SJSA1 (cell line): ENCODE measurements at regions not wholly inside any gene's neighbourhood (a gene's known extent, or its start where the extent isn't known, plus 50 kb on each side); places are given as distances from the start of the nearest gene placed in this dataset.
"Not testable (repeated sequence)": the region's sequence is repeated elsewhere in the genome, so short reads cannot be mapped to it uniquely, and the experiment has no call there.

Experiments
- DNase-seq, 2 experiments: peaks; one replicate each; pipeline ENCODE4 v3.0.0-alpha.2; 2015 to 2020; ENCODE audit warnings: low spot score in 2 of 2, low read depth in 1 of 2
- H3K27ac ChIP-seq: fragments of 250-450 bp; sonication (Bioruptor Pico); 2 replicates; pipeline ENCODE4 v1.5.1; 2020; ENCODE audit warnings: mild to moderate bottlenecking, moderate library complexity
- H3K27me3 ChIP-seq: fragments of 250-450 bp; sonication (Bioruptor Pico); replicated peaks from 2 replicates; pipeline ENCODE4 v1.5.1; 2020; ENCODE audit warnings: mild to moderate bottlenecking, moderate library complexity
- H3K36me3 ChIP-seq: fragments of 250-450 bp; sonication (Bioruptor Pico); 2 replicates; pipeline ENCODE4 v1.5.1; 2020; ENCODE audit warnings: mild to moderate bottlenecking
- H3K4me1 ChIP-seq: fragments of 250-450 bp; sonication (Bioruptor Pico); replicated peaks from 2 replicates; pipeline ENCODE4 v1.6.1; 2021; ENCODE audit warnings: mild to moderate bottlenecking
- H3K4me3 ChIP-seq: fragments of 250-450 bp; sonication (Bioruptor Pico); 2 replicates; pipeline ENCODE4 v1.5.1; 2020; ENCODE audit warnings: mild to moderate bottlenecking
- H3K9me3 ChIP-seq: fragments of 250-450 bp; sonication (Bioruptor Pico); replicated peaks from 2 replicates; pipeline ENCODE4 v1.5.1; 2020; ENCODE audit warnings: mild to moderate bottlenecking

DNA sequence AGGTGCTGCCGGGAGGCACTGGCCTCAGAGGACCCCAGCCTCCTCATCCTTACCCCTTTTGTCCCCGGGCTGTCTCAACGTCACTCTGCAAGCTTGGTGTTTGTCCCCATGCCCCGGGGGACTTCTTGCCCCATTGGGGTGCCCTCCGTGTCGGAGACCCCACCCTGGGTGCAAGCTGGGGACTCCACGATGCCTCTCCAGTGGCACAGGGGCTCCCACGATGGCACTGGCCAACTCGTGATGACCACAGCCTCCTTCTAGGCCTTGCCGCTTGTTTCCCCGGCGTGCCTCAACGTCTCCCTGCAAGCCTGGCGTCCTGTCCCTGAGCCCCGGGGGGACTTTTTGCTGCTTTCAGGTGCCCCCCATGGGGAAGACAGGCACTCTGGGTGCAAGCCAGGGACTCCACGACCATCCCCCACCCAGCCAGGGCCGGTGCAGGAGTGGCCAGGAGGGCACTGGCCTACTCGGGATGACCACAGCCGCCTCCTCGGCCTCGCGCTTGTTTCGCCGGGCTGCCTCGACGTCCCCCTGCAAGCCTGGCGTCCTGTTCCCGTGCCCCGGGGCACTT is 237.0 kb downstream of the TUBA3C start:
- Histone ChIP-seq H3K27ac (no peak overlapping the region), H3K27me3 (no peaks in the 10 kb centered on the region), H3K4me3 (no peak overlapping the region), H3K9me3 (no peaks in the 10 kb centered on the region), H3K4me1 (no peaks in the 10 kb centered on the region), H3K36me3 (no peaks in the 10 kb centered on the region)
- DNase-seq, result no peak

DNA sequence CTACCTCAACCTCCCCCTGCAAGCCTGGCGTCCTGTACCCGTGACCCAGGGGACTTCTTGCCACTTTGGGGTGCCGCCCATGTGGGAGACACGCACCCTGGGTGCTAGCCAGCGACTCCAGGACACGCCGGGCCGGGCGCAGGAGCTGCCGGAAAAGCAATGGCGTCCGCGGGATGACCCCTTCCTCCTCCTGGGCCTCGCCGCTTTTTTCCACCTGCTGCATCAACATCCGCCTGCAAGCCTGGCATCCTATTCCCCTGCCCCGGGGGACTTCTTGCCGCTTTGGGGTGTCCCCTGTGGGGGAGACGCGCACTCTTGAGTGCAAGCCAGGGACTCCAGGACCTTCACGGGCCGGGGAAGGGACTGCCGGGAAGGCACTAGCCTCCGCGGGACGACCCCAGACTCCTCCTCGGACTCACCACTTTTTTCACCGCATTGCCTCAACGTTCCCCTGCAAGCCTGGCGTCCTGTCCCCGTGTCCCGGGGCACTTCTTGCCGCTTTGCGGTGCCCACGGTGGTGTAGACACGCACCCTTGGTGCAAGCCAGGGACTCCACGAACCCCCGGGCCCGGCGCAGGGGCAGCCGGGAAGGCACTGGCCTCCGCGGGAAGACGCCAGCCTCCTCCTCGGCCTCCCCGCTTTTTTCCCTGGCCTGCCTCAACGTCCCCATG is 237.8 kb downstream of the TUBA3C start:
- H3K27ac ChIP-seq, result no peak overlapping the region
- H3K4me3 ChIP-seq, result no peak overlapping the region
- H3K9me3 ChIP-seq, result no peaks in the 10 kb centered on the region
- peak in 1 of 2 experiments; percentile 30 for DNase-seq
- H3K36me3 ChIP-seq, result no peaks in the 10 kb centered on the region
- no peaks in the 10 kb centered on the region for H3K27me3 ChIP-seq
- no peaks in the 10 kb centered on the region for H3K4me1 ChIP-seq

- Histone ChIP-seq H3K27me3 (no peaks in the 10 kb centered on the region), H3K27ac (no peak overlapping the region), H3K4me1 (no peaks in the 10 kb centered on the region), H3K9me3 (no peaks in the 10 kb centered on the region), H3K36me3 (no peaks in the 10 kb centered on the region), H3K4me3 (no peak overlapping the region)
- DNase-seq, result peak in 1 of 2 experiments; percentile 22
Measured at GRCh38 chr13:18943273-18943672, 238.4 kb downstream of the TUBA3C start.

DNA sequence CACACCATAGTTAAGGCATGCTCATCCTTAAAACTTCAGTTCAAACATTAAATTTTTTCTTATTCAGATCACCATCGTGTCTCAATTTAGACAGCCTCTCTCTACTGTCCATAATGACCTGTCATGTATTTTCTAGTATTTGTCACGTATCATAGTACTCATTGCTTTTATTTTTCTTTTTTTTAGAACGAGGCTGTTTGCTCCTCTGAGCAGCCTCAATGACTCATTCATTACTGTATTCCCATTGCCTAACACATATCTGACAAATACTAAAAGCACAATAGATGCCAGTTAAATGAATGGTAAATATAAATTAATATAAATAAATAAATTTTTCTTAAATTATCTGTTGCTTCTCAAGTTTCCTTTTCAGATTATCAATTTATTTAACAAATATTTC is 245.5 kb downstream of the TUBA3C start:
- Histone ChIP-seq H3K4me1 (no peaks in the 10 kb centered on the region), H3K27ac (no peak overlapping the region), H3K36me3 (no peaks in the 10 kb centered on the region), H3K4me3 (no peak overlapping the region), H3K9me3 (no peaks in the 10 kb centered on the region), H3K27me3 (no peaks in the 10 kb centered on the region)
- DNase-seq, result no peak

DNA sequence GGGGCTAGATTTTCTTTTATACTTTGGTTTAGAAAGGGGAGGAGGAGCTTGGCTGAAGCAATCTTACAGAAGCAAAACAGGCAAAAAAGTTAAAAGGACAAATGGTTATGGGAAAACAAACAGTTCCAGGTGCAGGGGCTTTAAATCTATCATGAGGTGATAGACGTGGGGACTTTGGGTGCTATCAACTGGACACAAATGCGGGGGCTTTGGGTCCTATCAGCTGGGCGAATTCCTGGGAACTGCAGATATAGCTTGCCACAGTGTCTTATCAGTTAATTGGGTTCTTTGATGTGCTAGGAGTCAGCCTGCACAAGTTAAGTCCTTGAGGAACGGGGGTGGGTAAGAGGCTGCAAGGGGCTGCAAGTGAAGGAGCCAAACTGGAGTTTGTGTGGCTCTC is 260.6 kb downstream of the TUBA3C start:
- no peaks in the 10 kb centered on the region for H3K36me3 ChIP-seq
- H3K4me1 ChIP-seq, result no peaks in the 10 kb centered on the region
- H3K27ac ChIP-seq, result no peak overlapping the region
- H3K4me3 ChIP-seq, result no peak overlapping the region
- no peaks in the 10 kb centered on the region for H3K9me3 ChIP-seq
- no peak for DNase-seq
- no peaks in the 10 kb centered on the region for H3K27me3 ChIP-seq

- not testable (repeated sequence) for DNase-seq, H3K4me3 ChIP-seq, H3K27ac ChIP-seq, H3K4me1 ChIP-seq, H3K9me3 ChIP-seq, H3K36me3 ChIP-seq, H3K27me3 ChIP-seq
Measured at GRCh38 chr13:18905096-18905495, 276.5 kb downstream of the TUBA3C start.

DNA sequence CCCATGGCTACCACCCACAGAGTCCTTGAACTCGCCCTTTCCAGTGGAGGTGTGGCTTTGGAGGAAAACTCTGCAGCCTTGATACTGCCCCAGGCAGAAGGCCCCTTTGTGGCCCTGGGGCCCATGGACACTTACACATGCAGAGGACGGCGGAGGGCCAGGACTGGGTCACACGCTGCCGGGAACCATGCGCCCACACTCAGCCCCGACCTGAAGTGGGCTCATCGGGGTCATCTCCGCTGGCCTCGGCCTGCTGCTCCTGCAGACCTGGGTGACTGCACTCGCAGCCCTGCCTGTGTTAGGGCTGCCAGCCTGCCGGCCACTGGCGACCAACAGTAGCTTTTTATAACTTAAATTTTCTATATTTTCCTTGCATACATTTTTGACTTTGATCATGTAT is 286.2 kb downstream of the TUBA3C start:
- not testable (repeated sequence) for H3K4me3 ChIP-seq, H3K27me3 ChIP-seq, H3K4me1 ChIP-seq, H3K36me3 ChIP-seq, H3K27ac ChIP-seq, DNase-seq, H3K9me3 ChIP-seq

DNA sequence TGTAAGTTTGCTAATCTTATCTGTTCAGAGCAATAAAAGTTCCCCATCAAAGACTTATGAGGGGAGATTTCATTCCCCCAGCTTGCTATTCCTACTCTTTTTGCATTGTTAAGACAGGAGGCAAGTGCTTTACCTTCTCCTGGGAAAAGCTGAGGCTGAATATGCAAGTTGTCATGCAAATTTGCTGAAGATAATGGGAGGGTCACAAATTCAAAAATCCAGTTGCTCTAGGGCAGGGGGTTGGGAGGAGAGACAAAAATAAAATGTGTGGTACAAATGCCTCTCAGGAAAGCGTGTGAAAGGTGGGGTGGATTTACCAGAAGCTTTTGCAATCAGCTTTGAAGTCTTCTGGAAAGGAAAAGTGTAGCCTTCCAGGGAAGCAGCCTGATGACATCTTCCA is 290.4 kb downstream of the TUBA3C start:
- not testable (repeated sequence) for H3K27me3 ChIP-seq, H3K27ac ChIP-seq, H3K4me1 ChIP-seq, DNase-seq, H3K4me3 ChIP-seq, H3K36me3 ChIP-seq, H3K9me3 ChIP-seq

- not testable (repeated sequence) for H3K36me3 ChIP-seq, H3K4me1 ChIP-seq, DNase-seq, H3K27ac ChIP-seq, H3K9me3 ChIP-seq, H3K27me3 ChIP-seq, H3K4me3 ChIP-seq
Measured at GRCh38 chr13:18874875-18875789, 306.5 kb downstream of the TUBA3C start.

GRCh38 chr13:18870557-18870956 is 311.1 kb downstream of the TUBA3C start:
- not testable (repeated sequence) for H3K4me3 ChIP-seq, DNase-seq, H3K9me3 ChIP-seq, H3K27ac ChIP-seq, H3K36me3 ChIP-seq, H3K27me3 ChIP-seq, H3K4me1 ChIP-seq

GRCh38 chr13:18869365-18869764 is 312.3 kb downstream of the TUBA3C start:
- not testable (repeated sequence) for H3K36me3 ChIP-seq, H3K4me1 ChIP-seq, H3K27me3 ChIP-seq, H3K27ac ChIP-seq, DNase-seq, H3K4me3 ChIP-seq, H3K9me3 ChIP-seq

DNA sequence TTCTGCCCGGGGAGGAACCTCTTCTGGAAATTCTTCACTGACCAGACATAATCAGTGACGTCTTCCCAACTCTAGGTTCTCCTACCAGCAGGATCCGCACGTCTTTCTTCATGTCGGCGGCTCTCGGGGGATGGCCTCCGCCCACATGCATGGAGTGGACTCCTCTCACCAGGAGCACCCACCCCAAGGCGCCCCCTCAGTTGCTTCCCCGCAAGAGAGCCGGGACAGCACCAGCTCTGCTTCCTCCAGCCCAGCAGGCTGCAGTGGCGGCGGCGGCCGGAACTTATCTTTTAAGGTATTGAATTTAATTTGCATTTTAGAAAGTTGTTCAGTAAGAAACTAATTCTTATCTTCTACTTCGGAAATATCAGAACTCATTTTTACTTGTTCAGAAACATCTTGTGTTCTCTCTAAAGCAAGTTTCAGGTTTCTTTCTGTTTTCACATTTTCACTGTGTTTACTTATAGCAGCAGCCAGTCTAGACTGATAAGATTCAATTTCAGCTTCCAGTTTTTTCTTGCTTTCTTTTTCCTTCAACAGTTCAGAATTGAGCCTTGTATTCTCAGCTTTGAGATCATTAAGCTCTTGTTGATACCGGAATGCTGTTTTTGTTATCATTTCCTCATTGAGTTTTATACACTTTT is 343.5 kb downstream of the TUBA3C start:
- not testable (repeated sequence) for H3K36me3 ChIP-seq, H3K4me3 ChIP-seq, H3K4me1 ChIP-seq, H3K9me3 ChIP-seq, H3K27ac ChIP-seq, H3K27me3 ChIP-seq
- peak in 1 of 2 experiments; percentile 35 for DNase-seq

- DNase-seq, H3K27ac ChIP-seq, H3K4me1 ChIP-seq, H3K36me3 ChIP-seq, H3K27me3 ChIP-seq, H3K9me3 ChIP-seq, H3K4me3 ChIP-seq: not testable (repeated sequence)
Measured at GRCh38 chr13:18837179-18837745, 344.4 kb downstream of the TUBA3C start.
